B cell (primary cell): ENCODE measurements at regions not wholly inside any gene's neighbourhood (a gene's known extent, or its start where the extent isn't known, plus 50 kb on each side); places are given as distances from the start of the nearest gene placed in this dataset.

Source experiments
- CTCF ChIP-seq: fragments of 200-600 bp; IDR thresholded peaks from one replicate; pipeline ENCODE4 v1.8.0; 2022; ENCODE audit warnings: antibody characterized with exemption, mild to moderate bottlenecking
- EZH2 ChIP-seq: IDR thresholded peaks from 2 replicates; pipeline ENCODE4 v1.6.1; 2012; ENCODE audit warnings: borderline replicate concordance, low read depth, mild to moderate bottlenecking, moderate library complexity, low read length; ENCODE audit not compliant: insufficient read depth, poor library complexity, severe bottlenecking

GRCh38 chr9:16143310-16143709, 590.5 kb downstream of the CCDC171 start:
- no peak for TF ChIP-seq CTCF
- TF ChIP-seq EZH2 = no peak
